ENCODE measurements at regions not wholly inside any gene's neighbourhood (a gene's known extent, or its start where the extent isn't known, plus 50 kb on each side); places are given as distances from the start of the nearest gene placed in this dataset.

DNA sequence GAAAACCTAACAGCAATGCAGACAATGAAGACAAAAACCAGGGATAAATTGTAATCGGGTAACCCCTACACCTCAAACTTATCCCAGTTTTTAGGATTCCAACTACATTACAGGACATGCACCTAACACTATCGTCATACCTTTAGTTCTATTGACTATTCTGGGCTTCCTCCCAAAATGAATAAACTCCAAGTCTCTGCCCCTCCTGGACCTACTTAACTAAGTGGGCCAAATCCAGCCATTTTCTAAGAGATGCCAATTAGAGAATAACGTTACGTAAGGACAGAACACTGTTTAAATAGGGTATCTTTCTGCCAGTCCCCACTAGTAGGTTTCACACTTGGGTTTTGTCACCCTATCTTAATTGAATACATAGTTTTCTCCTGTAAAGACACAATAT is 253.1 kb upstream of the MKLN1 start:
- TF ChIP-seq ZNF133 (tag by site-specific recombination; IDR thresholded peaks at IDR 0.05) (no peak), ZNF10 (tag by site-specific recombination; IDR thresholded peaks at IDR 0.05) (no peak), TCF7L2 (IDR thresholded peaks at IDR 0.05; ENCODE audit: borderline replicate concordance, low read depth, low read length) (no peak), ZBTB17 (tag by site-specific recombination; IDR thresholded peaks at IDR 0.05) (no peak), ZNF777 (tag by site-specific recombination; IDR thresholded peaks at IDR 0.05; ENCODE audit: borderline replicate concordance) (no peak), ZNF830 (tag by site-specific recombination; IDR thresholded peaks at IDR 0.05; ENCODE audit: low read depth) (no peak)
- TF ChIP-seq, protein P1, sequence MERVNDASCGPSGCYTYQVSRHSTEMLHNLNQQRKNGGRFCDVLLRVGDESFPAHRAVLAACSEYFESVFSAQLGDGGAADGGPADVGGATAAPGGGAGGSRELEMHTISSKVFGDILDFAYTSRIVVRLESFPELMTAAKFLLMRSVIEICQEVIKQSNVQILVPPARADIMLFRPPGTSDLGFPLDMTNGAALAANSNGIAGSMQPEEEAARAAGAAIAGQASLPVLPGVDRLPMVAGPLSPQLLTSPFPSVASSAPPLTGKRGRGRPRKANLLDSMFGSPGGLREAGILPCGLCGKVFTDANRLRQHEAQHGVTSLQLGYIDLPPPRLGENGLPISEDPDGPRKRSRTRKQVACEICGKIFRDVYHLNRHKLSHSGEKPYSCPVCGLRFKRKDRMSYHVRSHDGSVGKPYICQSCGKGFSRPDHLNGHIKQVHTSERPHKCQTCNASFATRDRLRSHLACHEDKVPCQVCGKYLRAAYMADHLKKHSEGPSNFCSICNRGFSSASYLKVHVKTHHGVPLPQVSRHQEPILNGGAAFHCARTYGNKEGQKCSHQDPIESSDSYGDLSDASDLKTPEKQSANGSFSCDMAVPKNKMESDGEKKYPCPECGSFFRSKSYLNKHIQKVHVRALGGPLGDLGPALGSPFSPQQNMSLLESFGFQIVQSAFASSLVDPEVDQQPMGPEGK (tag by site-specific recombination; IDR thresholded peaks at IDR 0.05): no peak

Measured in HEK293 (cell line).